Astrocyte (in vitro differentiated cells and primary cell): ENCODE measurements at regions not wholly inside any gene's neighbourhood (a gene's known extent, or its start where the extent isn't known, plus 50 kb on each side); places are given as distances from the start of the nearest gene placed in this dataset.
"Not testable (repeated sequence)": the region's sequence is repeated elsewhere in the genome, so short reads cannot be mapped to it uniquely, and the experiment has no call there.

Experiments used
- DNase-seq: peaks from one replicate; pipeline ENCODE4 v3.0.0-alpha.2; 2010; ENCODE audit warnings: low read depth
- FAIRE-seq: peaks from 2 replicates; lab custom pipeline; 2011; peaks lifted over from hg19 to GRCh38; lab: Jason Lieb, UNC
- H2AFZ ChIP-seq: 2 replicates; pipeline ENCODE4 v1.6.0; 2012; ENCODE audit warnings: low read depth, low read length, inconsistent platforms
- H3K27ac ChIP-seq: 2 replicates; pipeline ENCODE4 v1.5.1; 2011; ENCODE audit warnings: low read depth, low read length, inconsistent platforms
- H3K27me3 ChIP-seq: 2 replicates; pipeline ENCODE4 v1.6.0; 2011; ENCODE audit warnings: low read length, inconsistent platforms; ENCODE audit not compliant: insufficient read depth
- H3K36me3 ChIP-seq: 2 replicates; pipeline ENCODE4 v1.5.1; 2011; ENCODE audit warnings: low read length, inconsistent platforms; ENCODE audit not compliant: insufficient read depth
- H3K4me1 ChIP-seq: 2 replicates; pipeline ENCODE4 v1.5.1; 2011; ENCODE audit warnings: low read length, inconsistent platforms; ENCODE audit not compliant: insufficient read depth
- H3K4me2 ChIP-seq: 2 replicates; pipeline ENCODE4 v1.6.0; 2012; ENCODE audit warnings: low read length, inconsistent platforms
- H3K4me3 ChIP-seq: 2 replicates; pipeline ENCODE4 v1.5.1; 2011; ENCODE audit warnings: low read depth, mild to moderate bottlenecking, low read length, inconsistent platforms; ENCODE audit not compliant: insufficient read depth
- H3K79me2 ChIP-seq: 2 replicates; pipeline ENCODE4 v1.6.0; 2012; ENCODE audit warnings: mild to moderate bottlenecking, low read length, inconsistent platforms; ENCODE audit not compliant: insufficient read depth
- H3K9ac ChIP-seq: 2 replicates; pipeline ENCODE4 v1.6.0; 2012; ENCODE audit warnings: mild to moderate bottlenecking, low read length, inconsistent platforms
- H3K9me3 ChIP-seq: 2 replicates; pipeline ENCODE4 v1.5.1; 2012; ENCODE audit warnings: low read depth, mild to moderate bottlenecking, low read length, inconsistent platforms; ENCODE audit not compliant: insufficient read depth
- H4K20me1 ChIP-seq: 2 replicates; pipeline ENCODE4 v1.6.0; 2012; ENCODE audit warnings: low read length, inconsistent platforms; ENCODE audit not compliant: insufficient read depth
- H3K27ac Mint-ChIP-seq: one replicate; pipeline ENCODE4 v1.8.0; 2021; ENCODE audit warnings: mild to moderate bottlenecking, mixed read lengths; ENCODE audit not compliant: unreplicated experiment
- H3K27me3 Mint-ChIP-seq: one replicate; pipeline ENCODE4 v1.8.0; 2021; ENCODE audit warnings: low read depth, mixed read lengths; ENCODE audit not compliant: unreplicated experiment
- H3K36me3 Mint-ChIP-seq: one replicate; pipeline ENCODE4 v1.8.0; 2021; ENCODE audit warnings: low read depth, mixed read lengths; ENCODE audit not compliant: unreplicated experiment
- H3K4me1 Mint-ChIP-seq: one replicate; pipeline ENCODE4 v1.8.0; 2021; ENCODE audit warnings: low read depth, mixed read lengths; ENCODE audit not compliant: unreplicated experiment
- H3K4me3 Mint-ChIP-seq: one replicate; pipeline ENCODE4 v1.8.0; 2021; ENCODE audit warnings: mild to moderate bottlenecking, moderate library complexity, mixed read lengths; ENCODE audit not compliant: unreplicated experiment
- H3K9me3 Mint-ChIP-seq: one replicate; pipeline ENCODE4 v1.8.0; 2021; ENCODE audit warnings: mild to moderate bottlenecking, mixed read lengths; ENCODE audit not compliant: unreplicated experiment
- EZH2 ChIP-seq: IDR thresholded peaks from 2 replicates; pipeline ENCODE4 v1.6.1; 2012; ENCODE audit warnings: mild to moderate bottlenecking, low read length, inconsistent platforms; ENCODE audit not compliant: insufficient read depth
- TF ChIP-seq, protein P1 (sequence below): IDR thresholded peaks from 2 replicates; pipeline ENCODE4 v1.5.1; 2011; ENCODE audit warnings: low read depth, mild to moderate bottlenecking, inconsistent platforms, low read length, moderate library complexity; ENCODE audit not compliant: insufficient read depth

DNA sequence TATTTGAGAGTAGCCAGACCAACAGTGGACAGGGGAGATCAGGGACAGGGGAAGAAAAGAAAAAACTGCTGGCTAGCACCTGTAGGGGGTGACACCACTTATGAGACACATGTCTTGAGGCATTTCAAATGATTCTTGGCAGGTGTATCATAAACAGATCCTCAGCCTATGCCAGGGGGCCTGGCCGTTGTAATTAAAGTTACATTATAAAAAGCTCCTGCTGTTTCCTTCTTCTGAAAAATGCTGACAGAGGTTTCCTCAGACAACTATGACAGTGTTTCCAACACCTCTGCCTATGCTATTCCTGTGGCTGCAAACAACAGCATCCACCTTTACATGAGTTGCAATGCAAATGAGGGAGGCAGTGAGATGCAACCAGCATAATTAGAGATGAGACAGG, 281.0 kb upstream of the PTER start:
- FAIRE-seq (no peak), DNase-seq (no peak)
- H3K4me3 ChIP-seq, result no peak overlapping the region

DNA sequence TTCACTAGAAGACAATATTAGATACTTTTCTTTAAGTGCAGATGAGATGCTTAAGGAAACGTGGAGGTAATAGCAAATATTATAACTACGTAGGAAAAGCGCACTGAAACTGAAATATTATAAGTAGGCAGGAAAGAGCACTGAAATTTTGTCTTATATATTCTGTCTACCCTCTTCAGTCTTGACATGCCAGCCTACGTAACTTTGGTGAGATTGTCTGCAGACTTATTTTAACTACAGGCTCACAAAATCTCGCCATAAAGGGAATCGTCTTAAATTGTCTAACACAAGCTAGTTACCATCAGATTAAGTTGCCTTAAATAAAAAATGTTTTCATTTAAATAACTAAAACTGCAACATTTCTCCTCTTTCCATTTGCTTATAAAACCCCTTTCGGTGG, 280.1 kb upstream of the PTER start:
- TF ChIP-seq, protein P1, sequence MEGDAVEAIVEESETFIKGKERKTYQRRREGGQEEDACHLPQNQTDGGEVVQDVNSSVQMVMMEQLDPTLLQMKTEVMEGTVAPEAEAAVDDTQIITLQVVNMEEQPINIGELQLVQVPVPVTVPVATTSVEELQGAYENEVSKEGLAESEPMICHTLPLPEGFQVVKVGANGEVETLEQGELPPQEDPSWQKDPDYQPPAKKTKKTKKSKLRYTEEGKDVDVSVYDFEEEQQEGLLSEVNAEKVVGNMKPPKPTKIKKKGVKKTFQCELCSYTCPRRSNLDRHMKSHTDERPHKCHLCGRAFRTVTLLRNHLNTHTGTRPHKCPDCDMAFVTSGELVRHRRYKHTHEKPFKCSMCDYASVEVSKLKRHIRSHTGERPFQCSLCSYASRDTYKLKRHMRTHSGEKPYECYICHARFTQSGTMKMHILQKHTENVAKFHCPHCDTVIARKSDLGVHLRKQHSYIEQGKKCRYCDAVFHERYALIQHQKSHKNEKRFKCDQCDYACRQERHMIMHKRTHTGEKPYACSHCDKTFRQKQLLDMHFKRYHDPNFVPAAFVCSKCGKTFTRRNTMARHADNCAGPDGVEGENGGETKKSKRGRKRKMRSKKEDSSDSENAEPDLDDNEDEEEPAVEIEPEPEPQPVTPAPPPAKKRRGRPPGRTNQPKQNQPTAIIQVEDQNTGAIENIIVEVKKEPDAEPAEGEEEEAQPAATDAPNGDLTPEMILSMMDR, result no peak
- TF ChIP-seq EZH2, result no peak
- FAIRE-seq, result no peak
- H3K36me3 Mint-ChIP-seq, result no peaks in the 10 kb centered on the region
- no peak overlapping the region for H3K27ac Mint-ChIP-seq
- no peak overlapping the region for H3K9ac ChIP-seq
- H2AFZ ChIP-seq, result no peak overlapping the region
- H4K20me1 ChIP-seq, result no peaks in the 10 kb centered on the region
- no peak for DNase-seq
- no peaks in the 10 kb centered on the region for H3K27me3 ChIP-seq
- H3K27me3 Mint-ChIP-seq, result peaks cover 3% of the 10 kb centered on the region
- no peak overlapping the region for H3K27ac ChIP-seq
- H3K9me3 ChIP-seq, result no peaks in the 10 kb centered on the region
- H3K79me2 ChIP-seq, result no peaks in the 10 kb centered on the region
- H3K4me1 Mint-ChIP-seq, result no peaks in the 10 kb centered on the region
- no peaks in the 10 kb centered on the region for H3K36me3 ChIP-seq
- H3K4me3 ChIP-seq, result no peak overlapping the region
- H3K4me3 Mint-ChIP-seq, result no peak overlapping the region
- H3K4me1 ChIP-seq, result no peaks in the 10 kb centered on the region
- no peak overlapping the region for H3K4me2 ChIP-seq
- no peaks in the 10 kb centered on the region for H3K9me3 Mint-ChIP-seq

More for the DNA sequence above, 281.0 kb upstream of the PTER start:
- H2AFZ ChIP-seq, result no peak overlapping the region
- Mint-ChIP-seq H3K36me3 (no peaks in the 10 kb centered on the region), H3K4me3 (no peak overlapping the region), H3K9me3 (no peaks in the 10 kb centered on the region), H3K4me1 (no peaks in the 10 kb centered on the region), H3K27me3 (peaks cover 3% of the 10 kb centered on the region), H3K27ac (no peak overlapping the region)
- H3K27ac ChIP-seq, result no peak overlapping the region
- no peaks in the 10 kb centered on the region for H3K4me1 ChIP-seq
- TF ChIP-seq EZH2, result no peak
- TF ChIP-seq, protein P1, result no peak
- no peaks in the 10 kb centered on the region for H4K20me1 ChIP-seq
- H3K36me3 ChIP-seq, result no peaks in the 10 kb centered on the region
- H3K4me2 ChIP-seq, result no peak overlapping the region
- H3K9me3 ChIP-seq, result no peaks in the 10 kb centered on the region
- H3K9ac ChIP-seq, result no peak overlapping the region
- no peaks in the 10 kb centered on the region for H3K27me3 ChIP-seq
- H3K79me2 ChIP-seq, result no peaks in the 10 kb centered on the region

DNA sequence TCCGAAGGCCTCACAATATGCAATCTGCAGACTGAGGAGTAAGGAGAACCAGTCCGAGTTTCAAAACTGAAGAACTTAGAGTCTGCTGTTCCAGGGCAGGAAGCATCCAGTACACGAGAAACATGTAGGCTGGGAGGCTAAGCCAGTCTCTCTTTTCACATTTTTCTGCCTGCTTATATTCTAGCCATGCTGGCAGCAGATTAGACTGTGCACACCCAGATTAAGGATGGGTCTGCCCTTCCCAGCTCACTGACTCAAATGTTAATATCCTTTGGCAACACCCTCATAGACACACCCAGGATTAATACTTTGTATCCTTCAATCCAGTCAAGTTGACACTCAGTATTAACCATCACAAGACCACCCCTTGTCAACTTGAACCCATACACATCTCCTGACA, 271.7 kb upstream of the PTER start:
- FAIRE-seq, H3K9me3 ChIP-seq, H3K9me3 Mint-ChIP-seq, H3K79me2 ChIP-seq, H3K9ac ChIP-seq, H3K4me3 ChIP-seq, H3K36me3 ChIP-seq, H3K4me1 ChIP-seq, DNase-seq, H2AFZ ChIP-seq, H3K4me1 Mint-ChIP-seq, H3K4me2 ChIP-seq, H3K4me3 Mint-ChIP-seq, H3K27ac Mint-ChIP-seq, H3K27ac ChIP-seq, H3K36me3 Mint-ChIP-seq, H3K27me3 Mint-ChIP-seq, H3K27me3 ChIP-seq, H4K20me1 ChIP-seq: not testable (repeated sequence)
